WTC11 (cell line): ENCODE measurements at regions not wholly inside any gene's neighbourhood (a gene's known extent, or its start where the extent isn't known, plus 50 kb on each side); places are given as distances from the start of the nearest gene placed in this dataset.

Source experiments
- AFF4 ChIP-seq: sonication (generic); formaldehyde crosslinking; IDR thresholded peaks from 2 replicates; pipeline ENCODE4 v1.8.1; 2023; ENCODE audit warnings: mild to moderate bottlenecking, missing genetic modification reagents, borderline replicate concordance
- ATF2 ChIP-seq: sonication (generic); formaldehyde crosslinking; IDR thresholded peaks from 2 replicates; pipeline ENCODE4 v1.8.1; 2022; ENCODE audit warnings: low read depth, missing genetic modification reagents, borderline replicate concordance
- ATF3 ChIP-seq: sonication (generic); formaldehyde crosslinking; conservative IDR thresholded peaks from 2 replicates; pipeline ENCODE4 v1.8.1; 2022; ENCODE audit warnings: mild to moderate bottlenecking, missing genetic modification reagents
- CREB1 ChIP-seq: sonication (generic); formaldehyde crosslinking; IDR thresholded peaks from 2 replicates; pipeline ENCODE4 v1.8.0; 2023; ENCODE audit warnings: mild to moderate bottlenecking, missing genetic modification reagents
- CREM ChIP-seq: sonication (generic); formaldehyde crosslinking; IDR thresholded peaks from 2 replicates; pipeline ENCODE4 v1.8.1; 2022; ENCODE audit warnings: mild to moderate bottlenecking, missing genetic modification reagents, moderate library complexity
- CTCF ChIP-seq: fragments of 200-600 bp; IDR thresholded peaks from 2 replicates; pipeline ENCODE4 v1.8.0; 2022; ENCODE audit warnings: antibody characterized with exemption
- E2F1 ChIP-seq: sonication (generic); formaldehyde crosslinking; IDR thresholded peaks from 2 replicates; pipeline ENCODE4 v1.8.0; 2022; ENCODE audit warnings: mild to moderate bottlenecking, missing genetic modification reagents
- GABPB1 ChIP-seq: sonication (generic); formaldehyde crosslinking; IDR thresholded peaks from 2 replicates; pipeline ENCODE4 v1.8.1; 2023; ENCODE audit warnings: mild to moderate bottlenecking, missing genetic modification reagents
- NR3C1 ChIP-seq: sonication (generic); formaldehyde crosslinking; conservative IDR thresholded peaks from 2 replicates; pipeline ENCODE4 v1.8.1; 2023; ENCODE audit warnings: low read depth, mild to moderate bottlenecking, missing genetic modification reagents

- TF ChIP-seq CREM (CRISPR knock-in tag) (no peak), CREB1 (CRISPR knock-in tag) (no peak), E2F1 (CRISPR knock-in tag) (no peak), NR3C1 (CRISPR knock-in tag) (no peak), AFF4 (CRISPR knock-in tag) (no peak), CTCF (no peak), ATF3 (CRISPR knock-in tag) (no peak), ATF2 (no peak), GABPB1 (CRISPR knock-in tag) (no peak)
Observed at GRCh38 chr1:198888379-198888943, 249.6 kb downstream of the PTPRC start.
